ENCODE measurements at regions not wholly inside any gene's neighbourhood (a gene's known extent, or its start where the extent isn't known, plus 50 kb on each side); places are given as distances from the start of the nearest gene placed in this dataset.

DNA sequence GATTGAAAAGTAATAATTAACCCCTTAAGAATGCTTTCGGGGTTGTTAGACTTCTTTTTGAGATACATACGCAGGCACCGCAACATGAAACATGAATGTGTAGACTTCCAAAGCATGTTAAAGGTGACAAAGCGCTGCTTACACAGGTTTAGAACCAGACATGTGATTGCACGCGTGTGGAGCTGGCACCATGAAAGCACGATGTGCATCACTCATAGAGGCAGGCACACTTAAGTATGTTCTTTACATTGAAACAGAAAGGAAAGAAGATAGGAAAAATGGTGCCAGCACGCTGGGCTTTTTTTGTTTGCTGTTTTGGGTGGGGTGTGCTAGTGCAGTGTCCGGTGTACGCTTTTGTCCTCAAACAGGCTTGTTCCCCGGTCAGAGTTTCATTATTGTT lies 83.6 kb upstream of the PPARA start:
- no peak overlapping the region for H3K27ac Mint-ChIP-seq
- H3K79me2 ChIP-seq (replicated peaks; ENCODE audit: insufficient read depth), result no peaks in the 10 kb centered on the region; the same call in 1 of the 2 replicates
- H4K20me1 ChIP-seq (replicated peaks; ENCODE audit: insufficient read depth), result no peaks in the 10 kb centered on the region
- H3K36me3 Mint-ChIP-seq (ENCODE audit: low read depth), result no peaks in the 10 kb centered on the region
- no peaks in the 10 kb centered on the region; the same call in 1 of the 2 replicates for H3K36me3 ChIP-seq (ENCODE audit: insufficient read depth)
- no peak overlapping the region for H3K4me2 ChIP-seq
- DNase-seq (ENCODE audit: low spot score) (no peak), ATAC-seq (no peak)
- TF ChIP-seq, protein P1, sequence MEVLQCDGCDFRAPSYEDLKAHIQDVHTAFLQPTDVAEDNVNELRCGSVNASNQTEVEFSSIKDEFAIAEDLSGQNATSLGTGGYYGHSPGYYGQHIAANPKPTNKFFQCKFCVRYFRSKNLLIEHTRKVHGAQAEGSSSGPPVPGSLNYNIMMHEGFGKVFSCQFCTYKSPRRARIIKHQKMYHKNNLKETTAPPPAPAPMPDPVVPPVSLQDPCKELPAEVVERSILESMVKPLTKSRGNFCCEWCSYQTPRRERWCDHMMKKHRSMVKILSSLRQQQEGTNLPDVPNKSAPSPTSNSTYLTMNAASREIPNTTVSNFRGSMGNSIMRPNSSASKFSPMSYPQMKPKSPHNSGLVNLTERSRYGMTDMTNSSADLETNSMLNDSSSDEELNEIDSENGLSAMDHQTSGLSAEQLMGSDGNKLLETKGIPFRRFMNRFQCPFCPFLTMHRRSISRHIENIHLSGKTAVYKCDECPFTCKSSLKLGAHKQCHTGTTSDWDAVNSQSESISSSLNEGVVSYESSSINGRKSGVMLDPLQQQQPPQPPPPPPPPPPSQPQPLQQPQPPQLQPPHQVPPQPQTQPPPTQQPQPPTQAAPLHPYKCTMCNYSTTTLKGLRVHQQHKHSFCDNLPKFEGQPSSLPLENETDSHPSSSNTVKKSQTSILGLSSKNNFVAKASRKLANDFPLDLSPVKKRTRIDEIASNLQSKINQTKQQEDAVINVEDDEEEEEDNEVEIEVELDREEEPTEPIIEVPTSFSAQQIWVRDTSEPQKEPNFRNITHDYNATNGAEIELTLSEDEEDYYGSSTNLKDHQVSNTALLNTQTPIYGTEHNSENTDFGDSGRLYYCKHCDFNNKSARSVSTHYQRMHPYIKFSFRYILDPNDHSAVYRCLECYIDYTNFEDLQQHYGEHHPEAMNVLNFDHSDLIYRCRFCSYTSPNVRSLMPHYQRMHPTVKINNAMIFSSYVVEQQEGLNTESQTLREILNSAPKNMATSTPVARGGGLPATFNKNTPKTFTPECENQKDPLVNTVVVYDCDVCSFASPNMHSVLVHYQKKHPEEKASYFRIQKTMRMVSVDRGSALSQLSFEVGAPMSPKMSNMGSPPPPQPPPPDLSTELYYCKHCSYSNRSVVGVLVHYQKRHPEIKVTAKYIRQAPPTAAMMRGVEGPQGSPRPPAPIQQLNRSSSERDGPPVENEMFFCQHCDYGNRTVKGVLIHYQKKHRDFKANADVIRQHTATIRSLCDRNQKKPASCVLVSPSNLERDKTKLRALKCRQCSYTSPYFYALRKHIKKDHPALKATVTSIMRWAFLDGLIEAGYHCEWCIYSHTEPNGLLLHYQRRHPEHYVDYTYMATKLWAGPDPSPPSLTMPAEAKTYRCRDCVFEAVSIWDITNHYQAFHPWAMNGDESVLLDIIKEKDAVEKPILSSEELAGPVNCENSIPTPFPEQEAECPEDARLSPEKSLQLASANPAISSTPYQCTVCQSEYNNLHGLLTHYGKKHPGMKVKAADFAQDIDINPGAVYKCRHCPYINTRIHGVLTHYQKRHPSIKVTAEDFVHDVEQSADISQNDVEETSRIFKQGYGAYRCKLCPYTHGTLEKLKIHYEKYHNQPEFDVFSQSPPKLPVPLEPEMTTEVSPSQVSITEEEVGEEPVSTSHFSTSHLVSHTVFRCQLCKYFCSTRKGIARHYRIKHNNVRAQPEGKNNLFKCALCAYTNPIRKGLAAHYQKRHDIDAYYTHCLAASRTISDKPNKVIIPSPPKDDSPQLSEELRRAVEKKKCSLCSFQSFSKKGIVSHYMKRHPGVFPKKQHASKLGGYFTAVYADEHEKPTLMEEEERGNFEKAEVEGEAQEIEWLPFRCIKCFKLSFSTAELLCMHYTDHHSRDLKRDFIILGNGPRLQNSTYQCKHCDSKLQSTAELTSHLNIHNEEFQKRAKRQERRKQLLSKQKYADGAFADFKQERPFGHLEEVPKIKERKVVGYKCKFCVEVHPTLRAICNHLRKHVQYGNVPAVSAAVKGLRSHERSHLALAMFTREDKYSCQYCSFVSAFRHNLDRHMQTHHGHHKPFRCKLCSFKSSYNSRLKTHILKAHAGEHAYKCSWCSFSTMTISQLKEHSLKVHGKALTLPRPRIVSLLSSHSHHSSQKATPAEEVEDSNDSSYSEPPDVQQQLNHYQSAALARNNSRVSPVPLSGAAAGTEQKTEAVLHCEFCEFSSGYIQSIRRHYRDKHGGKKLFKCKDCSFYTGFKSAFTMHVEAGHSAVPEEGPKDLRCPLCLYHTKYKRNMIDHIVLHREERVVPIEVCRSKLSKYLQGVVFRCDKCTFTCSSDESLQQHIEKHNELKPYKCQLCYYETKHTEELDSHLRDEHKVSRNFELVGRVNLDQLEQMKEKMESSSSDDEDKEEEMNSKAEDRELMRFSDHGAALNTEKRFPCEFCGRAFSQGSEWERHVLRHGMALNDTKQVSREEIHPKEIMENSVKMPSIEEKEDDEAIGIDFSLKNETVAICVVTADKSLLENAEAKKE (CRISPR knock-in tag; IDR thresholded peaks at IDR 0.05), result no peak
- TF ChIP-seq STAT1 (IDR thresholded peaks at IDR 0.05; ENCODE audit: unreplicated experiment), result no peak
- TF ChIP-seq, protein P2, sequence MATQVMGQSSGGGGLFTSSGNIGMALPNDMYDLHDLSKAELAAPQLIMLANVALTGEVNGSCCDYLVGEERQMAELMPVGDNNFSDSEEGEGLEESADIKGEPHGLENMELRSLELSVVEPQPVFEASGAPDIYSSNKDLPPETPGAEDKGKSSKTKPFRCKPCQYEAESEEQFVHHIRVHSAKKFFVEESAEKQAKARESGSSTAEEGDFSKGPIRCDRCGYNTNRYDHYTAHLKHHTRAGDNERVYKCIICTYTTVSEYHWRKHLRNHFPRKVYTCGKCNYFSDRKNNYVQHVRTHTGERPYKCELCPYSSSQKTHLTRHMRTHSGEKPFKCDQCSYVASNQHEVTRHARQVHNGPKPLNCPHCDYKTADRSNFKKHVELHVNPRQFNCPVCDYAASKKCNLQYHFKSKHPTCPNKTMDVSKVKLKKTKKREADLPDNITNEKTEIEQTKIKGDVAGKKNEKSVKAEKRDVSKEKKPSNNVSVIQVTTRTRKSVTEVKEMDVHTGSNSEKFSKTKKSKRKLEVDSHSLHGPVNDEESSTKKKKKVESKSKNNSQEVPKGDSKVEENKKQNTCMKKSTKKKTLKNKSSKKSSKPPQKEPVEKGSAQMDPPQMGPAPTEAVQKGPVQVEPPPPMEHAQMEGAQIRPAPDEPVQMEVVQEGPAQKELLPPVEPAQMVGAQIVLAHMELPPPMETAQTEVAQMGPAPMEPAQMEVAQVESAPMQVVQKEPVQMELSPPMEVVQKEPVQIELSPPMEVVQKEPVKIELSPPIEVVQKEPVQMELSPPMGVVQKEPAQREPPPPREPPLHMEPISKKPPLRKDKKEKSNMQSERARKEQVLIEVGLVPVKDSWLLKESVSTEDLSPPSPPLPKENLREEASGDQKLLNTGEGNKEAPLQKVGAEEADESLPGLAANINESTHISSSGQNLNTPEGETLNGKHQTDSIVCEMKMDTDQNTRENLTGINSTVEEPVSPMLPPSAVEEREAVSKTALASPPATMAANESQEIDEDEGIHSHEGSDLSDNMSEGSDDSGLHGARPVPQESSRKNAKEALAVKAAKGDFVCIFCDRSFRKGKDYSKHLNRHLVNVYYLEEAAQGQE (IDR thresholded peaks at IDR 0.05; ENCODE audit: unreplicated experiment), result no peak
- no peak for TF ChIP-seq POLR2AphosphoS5 (IDR thresholded peaks at IDR 0.05; ENCODE audit: low read depth)
- TF ChIP-seq, protein P3, sequence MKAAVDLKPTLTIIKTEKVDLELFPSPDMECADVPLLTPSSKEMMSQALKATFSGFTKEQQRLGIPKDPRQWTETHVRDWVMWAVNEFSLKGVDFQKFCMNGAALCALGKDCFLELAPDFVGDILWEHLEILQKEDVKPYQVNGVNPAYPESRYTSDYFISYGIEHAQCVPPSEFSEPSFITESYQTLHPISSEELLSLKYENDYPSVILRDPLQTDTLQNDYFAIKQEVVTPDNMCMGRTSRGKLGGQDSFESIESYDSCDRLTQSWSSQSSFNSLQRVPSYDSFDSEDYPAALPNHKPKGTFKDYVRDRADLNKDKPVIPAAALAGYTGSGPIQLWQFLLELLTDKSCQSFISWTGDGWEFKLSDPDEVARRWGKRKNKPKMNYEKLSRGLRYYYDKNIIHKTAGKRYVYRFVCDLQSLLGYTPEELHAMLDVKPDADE (IDR thresholded peaks at IDR 0.05), result no peak
- no peak for TF ChIP-seq NANOG (IDR thresholded peaks at IDR 0.05; ENCODE audit: borderline replicate concordance)
- TF ChIP-seq ZNF331 (CRISPR knock-in tag; IDR thresholded peaks at IDR 0.05; ENCODE audit: low read depth), result no peak
- no peak for TF ChIP-seq CREB1 (CRISPR knock-in tag; IDR thresholded peaks at IDR 0.05; ENCODE audit: low read depth)
- no peak for TF ChIP-seq EZH2 (IDR thresholded peaks at IDR 0.05; ENCODE audit: low read depth, unreplicated experiment)
- TF ChIP-seq EZH2phosphoT487 (IDR thresholded peaks at IDR 0.05; ENCODE audit: unreplicated experiment), result no peak
- TF ChIP-seq ZNF114 (CRISPR knock-in tag; IDR thresholded peaks at IDR 0.05), result no peak
- no peak for TF ChIP-seq JUNB (IDR thresholded peaks at IDR 0.05; ENCODE audit: unreplicated experiment)
- TF ChIP-seq, protein P4, sequence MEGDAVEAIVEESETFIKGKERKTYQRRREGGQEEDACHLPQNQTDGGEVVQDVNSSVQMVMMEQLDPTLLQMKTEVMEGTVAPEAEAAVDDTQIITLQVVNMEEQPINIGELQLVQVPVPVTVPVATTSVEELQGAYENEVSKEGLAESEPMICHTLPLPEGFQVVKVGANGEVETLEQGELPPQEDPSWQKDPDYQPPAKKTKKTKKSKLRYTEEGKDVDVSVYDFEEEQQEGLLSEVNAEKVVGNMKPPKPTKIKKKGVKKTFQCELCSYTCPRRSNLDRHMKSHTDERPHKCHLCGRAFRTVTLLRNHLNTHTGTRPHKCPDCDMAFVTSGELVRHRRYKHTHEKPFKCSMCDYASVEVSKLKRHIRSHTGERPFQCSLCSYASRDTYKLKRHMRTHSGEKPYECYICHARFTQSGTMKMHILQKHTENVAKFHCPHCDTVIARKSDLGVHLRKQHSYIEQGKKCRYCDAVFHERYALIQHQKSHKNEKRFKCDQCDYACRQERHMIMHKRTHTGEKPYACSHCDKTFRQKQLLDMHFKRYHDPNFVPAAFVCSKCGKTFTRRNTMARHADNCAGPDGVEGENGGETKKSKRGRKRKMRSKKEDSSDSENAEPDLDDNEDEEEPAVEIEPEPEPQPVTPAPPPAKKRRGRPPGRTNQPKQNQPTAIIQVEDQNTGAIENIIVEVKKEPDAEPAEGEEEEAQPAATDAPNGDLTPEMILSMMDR (conservative IDR thresholded peaks at IDR 0.05; ENCODE audit: low read depth in 2 of 2), result no peak
- H3F3A ChIP-seq (replicated peaks; ENCODE audit: low read depth), result peaks cover 14% of the 10 kb centered on the region
- peaks cover 15% of the 10 kb centered on the region for H3K4me1 Mint-ChIP-seq
- no peak overlapping the region for H3K27ac ChIP-seq (ENCODE audit: low read depth)
- H3K4me3 Mint-ChIP-seq, result no peak overlapping the region
- no peaks in the 10 kb centered on the region for H3K9me2 ChIP-seq (ENCODE audit: insufficient read depth)
- H3K4me1 ChIP-seq (ENCODE audit: insufficient read depth), result peaks cover 22% of the 10 kb centered on the region
- H3K27me3 Mint-ChIP-seq (ENCODE audit: insufficient read depth, low read depth, poor library complexity), result peaks cover 27% of the 10 kb centered on the region
- H3K27me3 ChIP-seq (ENCODE audit: insufficient read depth), result peaks cover 53% of the 10 kb centered on the region
- no peak overlapping the region for H3K4me3 ChIP-seq
- no peak overlapping the region for H2AFZ ChIP-seq
- no peaks in the 10 kb centered on the region; the same call in 2 of the 3 replicates for H3K9me3 Mint-ChIP-seq

Measured in GM23338 (cell line).